GM23248 (cell line): ENCODE measurements at regions not wholly inside any gene's neighbourhood (a gene's known extent, or its start where the extent isn't known, plus 50 kb on each side); places are given as distances from the start of the nearest gene placed in this dataset.

Experiments used
- EZH2 ChIP-seq: fragments of 200-600 bp; sonication (generic); IDR thresholded peaks from 2 replicates; pipeline ENCODE4 v1.6.1; 2018; ENCODE audit warnings: antibody characterized with exemption, mild to moderate bottlenecking; ENCODE audit not compliant: insufficient read depth, poor library complexity, severe bottlenecking
- EZH2phosphoT487 ChIP-seq: fragments of 200-600 bp; sonication (generic); IDR thresholded peaks from 2 replicates; pipeline ENCODE4 v1.6.1; 2018; ENCODE audit warnings: antibody characterized with exemption, moderate library complexity, mild to moderate bottlenecking, low read depth; ENCODE audit not compliant: insufficient read depth

DNA sequence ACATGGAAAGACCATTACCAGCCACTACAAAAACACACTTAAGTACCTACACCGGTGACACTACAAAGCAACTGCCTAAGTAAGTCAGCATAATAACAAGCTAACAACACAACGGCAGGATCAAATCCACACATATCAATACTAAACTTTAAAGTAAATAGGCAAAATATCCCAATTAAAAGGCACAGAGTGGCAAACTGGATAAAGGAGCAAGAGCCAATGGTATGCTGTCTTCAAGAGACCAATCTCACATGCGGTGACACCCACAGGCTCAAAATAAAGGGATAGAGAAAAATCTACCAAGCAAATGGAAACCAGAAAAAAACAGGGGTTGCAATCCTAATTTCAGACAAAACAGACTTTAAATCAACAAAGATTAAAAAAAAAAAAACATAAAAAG lies 261.5 kb upstream of the TENM4 start:
- no peak for TF ChIP-seq EZH2phosphoT487
- no peak for TF ChIP-seq EZH2
